Skeletal muscle cell (primary cell): ENCODE measurements at regions not wholly inside any gene's neighbourhood (a gene's known extent, or its start where the extent isn't known, plus 50 kb on each side); places are given as distances from the start of the nearest gene placed in this dataset.

Experiments used
- DNase-seq: peaks from one replicate; pipeline ENCODE4 v3.0.0-alpha.2; 2010; ENCODE audit warnings: low read depth
- H3K4me3 ChIP-seq: 2 replicates; pipeline ENCODE4 v1.5.1; 2011; ENCODE audit warnings: low read depth, mild to moderate bottlenecking, control low read depth, low read length, moderate library complexity

GRCh38 chr2:121858847-121859246 is 103.4 kb downstream of the TSN start:
- DNase-seq, result no peak
- no peak overlapping the region for H3K4me3 ChIP-seq

DNA sequence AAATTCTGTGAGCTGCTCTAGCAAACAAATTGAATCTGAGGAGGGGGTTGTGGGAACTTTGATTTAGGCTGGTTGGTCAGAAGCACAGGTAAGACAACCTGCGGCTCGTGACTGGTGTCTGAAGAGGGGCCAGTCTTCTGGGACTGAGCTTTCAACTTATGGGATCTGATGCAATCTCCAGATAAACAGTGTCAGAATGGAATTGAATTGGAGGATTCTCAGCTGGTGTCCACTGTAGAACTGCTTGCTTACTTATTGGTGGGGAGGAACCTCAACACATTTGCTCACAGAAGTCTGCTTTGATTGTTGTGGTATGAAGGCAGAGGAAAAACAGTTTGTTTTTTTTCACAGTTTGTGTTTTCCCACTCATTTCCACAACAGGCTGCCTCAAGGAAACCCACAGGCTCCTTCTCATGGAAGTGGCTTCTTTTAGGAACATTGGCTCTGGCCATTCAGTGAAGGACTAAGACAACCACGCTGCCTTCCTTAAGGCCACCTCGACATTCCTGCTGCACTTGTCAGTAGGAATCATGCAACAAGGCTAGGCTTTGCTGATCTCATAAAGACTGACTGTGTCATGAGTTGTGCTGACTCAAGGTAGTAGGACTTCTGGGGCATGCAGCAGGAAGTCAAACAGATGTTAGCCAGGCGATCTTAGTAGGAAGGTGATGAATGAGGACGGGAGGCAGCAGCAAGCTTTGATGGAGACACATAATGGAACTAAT is 104.7 kb downstream of the TSN start:
- peak; percentile 77 for DNase-seq
- H3K4me3 ChIP-seq, result no peak overlapping the region

GRCh38 chr2:121860758-121861227 is 105.3 kb downstream of the TSN start:
- H3K4me3 ChIP-seq, result no peak overlapping the region
- DNase-seq, result no peak

GRCh38 chr2:121862286-121862685 is 106.8 kb downstream of the TSN start:
- H3K4me3 ChIP-seq, result no peak overlapping the region
- DNase-seq, result no peak

DNA sequence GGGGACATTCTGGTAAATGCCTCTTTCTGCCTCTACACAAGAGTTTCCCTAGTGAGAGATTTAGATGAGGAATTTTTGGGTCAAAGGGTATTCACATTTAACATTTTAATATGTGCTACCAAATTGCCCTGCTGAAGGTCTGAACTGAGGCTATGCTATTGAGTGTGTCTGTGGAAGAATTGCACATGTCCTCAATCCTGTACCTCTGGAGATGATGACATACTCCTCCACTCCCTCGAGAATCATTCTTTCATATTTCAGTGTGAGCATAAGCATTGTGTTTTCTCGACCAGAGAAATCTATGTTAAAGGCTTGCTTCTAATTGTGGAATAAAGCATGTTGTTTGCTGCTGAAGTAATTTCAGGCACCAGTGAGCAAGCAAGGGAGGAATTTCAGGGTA is 110.5 kb downstream of the TSN start:
- no peak overlapping the region for H3K4me3 ChIP-seq
- DNase-seq, result no peak

- no peak overlapping the region for H3K4me3 ChIP-seq
- no peak for DNase-seq
These were observed 111.3 kb downstream of the TSN start for GRCh38 chr2:121866789-121867188.

DNA sequence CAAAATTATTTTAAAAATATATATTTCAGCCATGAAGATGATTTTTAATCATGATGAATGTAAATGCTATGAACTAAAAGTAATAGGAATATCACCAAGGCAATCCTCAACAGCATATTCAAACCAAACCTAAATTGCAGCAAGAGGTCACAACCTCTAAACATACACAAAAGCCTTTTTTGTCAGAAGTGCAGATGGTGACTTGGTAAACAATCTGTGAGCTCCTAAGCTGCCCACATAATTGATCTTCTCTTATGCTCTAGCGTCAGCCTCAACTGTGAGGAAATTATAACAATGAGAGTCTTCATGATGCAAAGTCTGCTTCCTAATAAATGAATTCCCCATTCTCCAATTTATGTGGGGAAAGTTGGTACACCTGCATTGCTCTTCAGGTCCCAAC is 113.2 kb downstream of the TSN start:
- no peak for DNase-seq
- H3K4me3 ChIP-seq, result no peak overlapping the region

- no peak overlapping the region for H3K4me3 ChIP-seq
These were observed 113.9 kb downstream of the TSN start for GRCh38 chr2:121869363-121869762.

GRCh38 chr2:121869873-121870272 is 114.4 kb downstream of the TSN start:
- no peak overlapping the region for H3K4me3 ChIP-seq
- no peak for DNase-seq

More at GRCh38 chr2:121869363-121869762, 113.9 kb downstream of the TSN start:
- no peak for DNase-seq

DNA sequence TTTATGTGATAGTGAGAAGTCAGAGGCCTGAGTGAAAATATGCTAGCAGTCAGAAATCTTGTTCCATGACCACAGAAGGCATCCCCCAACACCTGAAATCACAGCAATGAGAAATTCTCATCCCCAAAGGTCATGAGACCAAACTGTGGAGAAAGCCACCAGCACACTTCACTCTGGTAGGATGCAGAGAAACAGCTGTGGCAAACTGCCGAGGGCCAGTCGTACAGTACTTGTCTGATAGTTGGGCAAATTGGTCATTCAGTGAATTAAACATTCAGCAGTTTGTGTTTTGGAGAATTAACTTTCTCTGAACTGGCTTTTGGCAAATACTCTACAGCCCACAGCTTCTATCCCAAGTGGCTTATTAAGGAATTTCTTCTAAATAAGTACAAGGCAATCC is 117.2 kb downstream of the TSN start:
- no peak for DNase-seq
- no peak overlapping the region for H3K4me3 ChIP-seq

DNA sequence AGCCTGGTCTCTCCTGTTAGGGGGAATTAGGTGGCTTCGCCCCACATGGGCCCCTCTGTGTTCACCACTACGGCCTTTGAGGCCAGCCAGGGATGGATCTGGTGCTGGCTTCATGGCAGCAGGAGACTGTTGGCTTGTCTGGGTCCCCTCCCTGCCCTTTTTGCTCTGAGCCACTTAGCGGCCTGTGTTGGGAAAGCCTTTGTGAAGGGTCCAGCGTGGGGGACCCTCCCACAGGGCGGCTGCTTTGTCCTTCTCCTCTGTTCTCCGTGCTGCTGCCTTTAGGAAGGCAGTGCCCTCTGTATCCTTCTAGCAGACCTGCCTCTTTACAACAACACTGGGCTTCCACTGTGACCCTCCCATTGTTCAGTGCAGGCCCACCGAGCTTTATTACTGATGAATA is 118.4 kb downstream of the TSN start:
- H3K4me3 ChIP-seq, result no peak overlapping the region
- no peak for DNase-seq

DNA sequence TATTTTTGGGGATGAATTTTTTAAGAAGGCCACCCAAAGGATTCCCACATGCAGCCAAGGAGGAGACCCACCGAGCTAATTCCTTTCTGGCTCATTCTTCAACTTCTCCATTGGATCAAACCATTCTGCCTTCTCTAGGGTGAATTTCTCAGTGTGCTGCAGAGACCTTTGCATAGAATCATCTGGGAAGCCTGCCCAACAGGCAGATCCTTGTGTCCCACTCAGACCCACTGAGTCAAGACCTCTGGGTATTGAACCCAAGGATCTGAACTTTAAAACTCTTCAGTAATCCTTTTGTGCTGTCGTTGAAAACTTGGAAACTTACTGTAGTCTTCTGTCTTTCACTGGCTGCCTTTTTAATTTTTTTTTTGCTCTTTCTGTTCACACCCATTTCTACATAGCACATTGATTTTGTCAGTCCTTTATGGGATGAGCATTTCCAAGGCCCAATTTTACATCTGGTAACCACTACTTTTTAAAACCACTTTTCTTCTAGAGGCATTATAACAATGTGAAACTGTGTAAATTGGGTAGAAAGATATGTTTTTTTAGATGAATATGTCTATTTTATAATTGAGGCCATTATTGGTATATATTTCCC is 120.2 kb downstream of the TSN start:
- H3K4me3 ChIP-seq, result no peak overlapping the region
- no peak for DNase-seq

GRCh38 chr2:121877366-121877765 is 121.9 kb downstream of the TSN start:
- DNase-seq, result no peak
- no peak overlapping the region for H3K4me3 ChIP-seq

DNA sequence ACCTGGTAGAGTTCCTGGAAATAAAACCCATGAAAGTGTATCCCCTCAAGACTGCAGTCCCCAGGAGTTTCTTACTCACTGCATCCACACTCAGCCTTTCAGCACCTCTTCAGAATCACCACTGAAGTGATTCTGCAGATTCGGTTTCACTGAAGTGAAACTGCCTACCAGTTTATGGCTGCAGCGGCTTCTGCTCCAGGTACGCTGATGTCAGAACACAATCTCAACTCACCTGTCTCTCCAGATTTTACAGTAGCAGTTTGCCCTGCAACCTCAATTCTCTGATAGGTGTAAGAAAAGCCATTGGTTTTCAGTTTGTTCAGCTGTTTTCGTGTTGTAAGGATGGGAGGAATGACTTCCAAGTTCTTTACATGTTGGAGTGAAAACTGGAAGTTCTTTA is 124.8 kb downstream of the TSN start:
- no peak overlapping the region for H3K4me3 ChIP-seq
- DNase-seq, result no peak

DNA sequence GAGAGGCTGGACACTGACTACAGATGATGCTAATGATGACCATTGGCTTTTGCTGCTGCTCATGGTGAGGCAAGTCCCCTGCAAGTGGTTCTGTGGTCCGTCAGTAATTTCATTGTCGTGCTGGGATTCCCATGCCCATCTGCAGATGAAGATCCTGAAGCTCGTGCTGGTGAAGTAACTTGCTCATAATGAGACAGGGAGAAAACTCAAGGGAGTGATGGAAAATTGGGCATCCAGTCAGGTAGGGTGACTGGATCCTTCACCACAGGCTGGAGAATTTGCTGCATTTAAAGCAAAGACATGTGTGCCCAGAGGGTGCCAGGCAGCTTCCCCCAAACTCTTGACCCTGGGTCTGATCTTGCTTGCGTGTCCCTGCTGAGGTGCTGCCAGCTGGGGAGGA is 125.6 kb downstream of the TSN start:
- H3K4me3 ChIP-seq, result no peak overlapping the region
- no peak for DNase-seq

DNA sequence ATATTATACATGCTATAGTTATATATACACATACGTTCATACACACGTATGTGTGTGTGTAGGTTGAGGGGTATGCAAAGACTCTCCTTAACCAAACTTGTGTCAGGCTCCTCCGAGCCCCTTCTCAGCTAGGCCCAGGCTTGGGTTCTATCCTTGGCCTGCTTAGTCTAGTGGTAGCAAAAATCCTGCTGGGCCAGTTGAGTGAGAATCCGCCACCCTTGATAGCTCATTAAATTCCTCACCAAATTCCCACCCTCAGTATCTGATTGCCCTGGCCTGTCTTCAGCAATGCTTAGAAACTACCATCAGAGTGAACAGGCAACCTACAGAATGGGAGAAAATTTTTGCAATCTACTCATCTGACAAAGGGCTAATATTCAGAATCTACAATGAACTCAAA is 126.5 kb downstream of the TSN start:
- no peak overlapping the region for H3K4me3 ChIP-seq
- no peak for DNase-seq

- DNase-seq, result no peak
- no peak overlapping the region for H3K4me3 ChIP-seq
These were observed 128.6 kb downstream of the TSN start for GRCh38 chr2:121884078-121884477.

- no peak for DNase-seq
- no peak overlapping the region for H3K4me3 ChIP-seq
These were observed 129.1 kb downstream of the TSN start for GRCh38 chr2:121884511-121884921.

DNA sequence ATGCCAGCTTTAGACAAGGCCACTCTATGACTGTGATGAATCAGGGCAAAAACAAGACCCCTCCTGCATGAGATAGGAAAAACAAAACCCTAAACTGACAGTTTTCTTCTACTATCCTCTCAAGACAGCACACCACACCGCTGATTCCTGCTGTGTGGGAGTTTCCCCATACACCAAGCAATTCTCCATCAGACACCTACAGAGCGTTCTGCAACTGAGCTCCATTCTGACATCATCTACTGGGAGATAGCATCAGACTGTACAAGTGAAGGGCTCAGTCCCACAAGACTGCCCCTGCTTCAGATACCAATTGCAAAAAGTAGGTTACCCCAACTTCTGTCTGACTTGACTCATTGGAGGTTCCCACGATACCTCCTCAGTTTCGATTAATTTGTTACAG is 130.6 kb downstream of the TSN start:
- no peak overlapping the region for H3K4me3 ChIP-seq

DNA sequence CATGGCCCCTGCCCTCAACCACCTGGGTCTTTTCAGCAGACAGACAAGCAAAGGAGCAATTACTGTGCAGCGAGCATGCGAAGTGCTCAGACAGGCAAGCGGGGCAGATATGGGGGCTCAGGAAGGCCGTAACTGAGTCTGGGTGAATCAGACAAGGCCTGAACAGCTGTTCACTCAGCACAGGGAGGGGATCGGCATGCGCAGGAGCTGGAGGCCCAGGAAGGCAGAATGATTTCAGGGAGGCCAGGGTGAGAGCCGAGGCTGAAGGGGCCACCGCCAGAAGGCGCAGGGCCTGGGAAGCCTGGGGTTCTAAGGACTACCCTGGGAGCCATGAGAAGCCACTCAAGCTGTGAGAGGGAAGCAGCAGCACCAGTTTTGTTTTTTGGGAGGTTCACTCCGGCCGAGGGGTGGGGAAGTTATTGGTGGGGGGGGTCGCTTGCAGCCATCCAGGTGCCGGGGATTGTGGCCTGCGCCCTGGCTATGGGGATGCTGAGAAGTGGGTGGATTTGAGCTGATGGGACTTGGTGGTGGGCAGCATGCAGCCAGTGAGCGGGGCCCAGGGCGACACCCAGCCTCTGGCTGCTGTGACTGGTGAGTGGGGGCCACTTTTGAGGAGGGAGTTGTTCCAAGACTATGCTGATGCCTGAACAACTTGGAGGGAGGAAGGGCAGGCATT is 132.2 kb downstream of the TSN start:
- DNase-seq, result no peak
- no peak overlapping the region for H3K4me3 ChIP-seq

More for the DNA sequence above, 130.6 kb downstream of the TSN start:
- no peak for DNase-seq

GRCh38 chr2:121888189-121888557 is 132.7 kb downstream of the TSN start:
- H3K4me3 ChIP-seq, result no peak overlapping the region
- no peak for DNase-seq
